ENCODE measurements at regions not wholly inside any gene's neighbourhood (a gene's known extent, or its start where the extent isn't known, plus 50 kb on each side); places are given as distances from the start of the nearest gene placed in this dataset.

GRCh38 chr6:6533176-6533575 lies 55.3 kb upstream of the LY86 start:
- no peak for DNase-seq

DNA sequence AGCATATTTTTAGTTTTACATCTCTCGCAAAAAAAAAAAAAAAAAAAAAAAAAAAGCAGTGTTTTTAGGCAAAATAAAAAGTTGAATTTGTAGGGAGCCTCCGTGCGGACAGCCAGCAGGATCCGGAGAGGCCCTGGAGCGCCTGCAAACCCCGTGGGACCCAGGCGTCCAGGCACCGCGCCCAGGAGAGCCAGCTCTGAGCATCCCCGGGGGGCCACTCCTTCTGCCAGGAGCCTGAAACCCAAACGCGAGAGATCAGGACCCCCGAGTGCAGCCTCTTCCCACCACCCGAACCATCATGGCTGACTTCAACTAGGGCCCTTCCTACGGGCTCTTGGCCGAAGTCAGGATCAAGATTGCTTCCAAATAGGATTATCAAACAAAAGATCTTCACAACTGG lies 54.1 kb upstream of the LY86 start:
- no peak for DNase-seq

- DNase-seq, result no peak
Observed at GRCh38 chr6:6537488-6538260, 50.8 kb upstream of the LY86 start.

GRCh38 chr6:6538261-6538660 lies 50.3 kb upstream of the LY86 start:
- no peak for DNase-seq
